Esophagus muscularis mucosa (tissue), 4 donors: ENCODE measurements at regions not wholly inside any gene's neighbourhood (a gene's known extent, or its start where the extent isn't known, plus 50 kb on each side); places are given as distances from the start of the nearest gene placed in this dataset.
A peak's percentile ranks its signal among the peaks of the same experiment; 100 is the strongest.

Experiments
- DNase-seq: peaks from one replicate; pipeline ENCODE4 v3.0.0-alpha.2; 2017; ENCODE audit errors: extremely low spot score
- H3K27ac ChIP-seq, 4 donors: fragments of 200-600 bp; sonication (generic); replicated peaks in 1 of 4; 1 replicate in 3 of 4; 2 replicates in 1 of 4; pipeline ENCODE4 v1.5.1; 2016 to 2019; ENCODE audit warnings: mild to moderate bottlenecking in 1 of 4
- H3K27me3 ChIP-seq, 4 donors: fragments of 200-600 bp; sonication (generic); one replicate each; pipeline versions ENCODE4 v1.5.1 to v1.6.0; 2016 to 2019
- H3K36me3 ChIP-seq, 4 donors: fragments of 200-600 bp; sonication (generic); one replicate each; pipeline ENCODE4 v1.5.1; 2016 to 2019
- H3K4me1 ChIP-seq, 4 donors: fragments of 200-600 bp; sonication (generic); one replicate each; pipeline ENCODE4 v1.5.1; 2016 to 2019
- H3K4me3 ChIP-seq, 4 donors: fragments of 200-600 bp; sonication (generic); 1 replicate in 2 of 4; 2 replicates in 2 of 4; pipeline ENCODE4 v1.5.1; 2016 to 2019; ENCODE audit warnings: mild to moderate bottlenecking in 4 of 4, moderate library complexity in 1 of 4
- H3K9me3 ChIP-seq, 4 donors: fragments of 200-600 bp; sonication (generic); 1 replicate in 3 of 4; 2 replicates in 1 of 4; pipeline ENCODE4 v1.5.1; 2016 to 2019
- CTCF ChIP-seq, 3 experiments: fragments of 200-600 bp in 2 of 3; fragments of 450-650 bp in 1 of 3; sonication (generic) in 2 of 3; IDR thresholded peaks; one replicate each; pipeline ENCODE4 v1.5.1; 2017 to 2019; ENCODE audit warnings: antibody characterized with exemption in 3 of 3, mild to moderate bottlenecking in 2 of 3, moderate library complexity in 1 of 3
- EP300 ChIP-seq: sonication (generic); formaldehyde crosslinking; IDR thresholded peaks from one replicate; pipeline ENCODE4 v1.6.1; 2017; ENCODE audit warnings: antibody characterized with exemption
- POLR2A ChIP-seq: fragments of 450-650 bp; IDR thresholded peaks from one replicate; pipeline ENCODE4 v1.6.1; 2017; ENCODE audit warnings: antibody characterized with exemption, moderate library complexity, mild to moderate bottlenecking, low read depth
- POLR2AphosphoS5 ChIP-seq, 2 donors: sonication (generic); formaldehyde crosslinking; IDR thresholded peaks; one replicate each; pipeline ENCODE4 v1.6.1; 2017; ENCODE audit warnings: antibody characterized with exemption in 2 of 2
- WGBS: methylation state at CpG from one replicate; pipeline ENCODE4 v1.1.5; 2018; 5-methylcytosine and 5-hydroxymethylcytosine counted together
- intact Hi-C: fragments of 100-400 bp; cut with DNase I; formaldehyde crosslinking; loops from one replicate; pipeline ENCODE4 v1.15.1; 2023

- Histone ChIP-seq H3K27me3 (no peaks in the 10 kb centered on the region), H3K27ac (no peak overlapping the region), H3K4me1 (no peaks in the 10 kb centered on the region), H3K4me3 (no peak overlapping the region), H3K36me3 (no peaks in the 10 kb centered on the region), H3K9me3 (no peaks in the 10 kb centered on the region)
- intact Hi-C loops, result no loop called here
- TF ChIP-seq EP300 (no peak), POLR2AphosphoS5 (IDR thresholded peaks at IDR 0.05) (no peak), CTCF (IDR thresholded peaks at IDR 0.05) (no peak)
- DNase-seq, result no peak
Observed at GRCh38 chr3:17811646-17812045, 69.2 kb upstream of the TBC1D5 start.

GRCh38 chr3:17810759-17811158 is 68.3 kb upstream of the TBC1D5 start:
- H3K36me3 ChIP-seq, result no peaks in the 10 kb centered on the region
- no peaks in the 10 kb centered on the region for H3K4me1 ChIP-seq
- TF ChIP-seq EP300 (no peak), CTCF (IDR thresholded peaks at IDR 0.05) (no peak)
- no peaks in the 10 kb centered on the region for H3K9me3 ChIP-seq
- no peak overlapping the region for H3K4me3 ChIP-seq
- no peaks in the 10 kb centered on the region for H3K27me3 ChIP-seq
- no peak for DNase-seq
- H3K27ac ChIP-seq, result no peak overlapping the region
- intact Hi-C loops, result no loop called here

- H3K36me3 ChIP-seq, result no peaks in the 10 kb centered on the region
- peak; percentile 57 for DNase-seq
- H3K9me3 ChIP-seq, result no peaks in the 10 kb centered on the region
- no peaks in the 10 kb centered on the region for H3K27me3 ChIP-seq
- intact Hi-C loops, result no loop called here
- no peaks in the 10 kb centered on the region for H3K4me1 ChIP-seq
- no peak overlapping the region for H3K27ac ChIP-seq
- no peak for TF ChIP-seq CTCF (IDR thresholded peaks at IDR 0.05)
- no peak for TF ChIP-seq EP300
- no peak for TF ChIP-seq POLR2A
- no peak for TF ChIP-seq POLR2AphosphoS5 (IDR thresholded peaks at IDR 0.05)
- no peak overlapping the region for H3K4me3 ChIP-seq
Observed at GRCh38 chr3:17808994-17809393, 66.6 kb upstream of the TBC1D5 start.

GRCh38 chr3:17806876-17807275 is 64.4 kb upstream of the TBC1D5 start:
- WGBS, result 83% methylated on average over 1 of the region's 1 CpG
- DNase-seq, result no peak
- intact Hi-C loops, result no loop called here
- H3K36me3 ChIP-seq, result no peaks in the 10 kb centered on the region
- no peaks in the 10 kb centered on the region for H3K9me3 ChIP-seq
- no peaks in the 10 kb centered on the region for H3K4me1 ChIP-seq
- no peak overlapping the region for H3K27ac ChIP-seq
- no peak overlapping the region for H3K4me3 ChIP-seq
- H3K27me3 ChIP-seq, result no peaks in the 10 kb centered on the region
- TF ChIP-seq EP300 (no peak), POLR2AphosphoS5 (IDR thresholded peaks at IDR 0.05) (no peak), POLR2A (no peak), CTCF (IDR thresholded peaks at IDR 0.05) (no peak)

GRCh38 chr3:17806201-17806600 is 63.8 kb upstream of the TBC1D5 start:
- Histone ChIP-seq H3K36me3 (no peaks in the 10 kb centered on the region), H3K27me3 (no peaks in the 10 kb centered on the region), H3K27ac (no peak overlapping the region), H3K4me3 (no peak overlapping the region), H3K9me3 (no peaks in the 10 kb centered on the region), H3K4me1 (no peaks in the 10 kb centered on the region)
- WGBS, result 88% methylated on average over 5 of the region's 5 CpGs
- intact Hi-C loops, result no loop called here
- peak; percentile 50 for DNase-seq
- TF ChIP-seq EP300 (no peak), CTCF (IDR thresholded peaks at IDR 0.05) (no peak), POLR2AphosphoS5 (IDR thresholded peaks at IDR 0.05) (no peak), POLR2A (no peak)
